ENCODE measurements at regions not wholly inside any gene's neighbourhood (a gene's known extent, or its start where the extent isn't known, plus 50 kb on each side); places are given as distances from the start of the nearest gene placed in this dataset.
"Not testable (repeated sequence)": the region's sequence is repeated elsewhere in the genome, so short reads cannot be mapped to it uniquely, and the experiment has no call there.

DNA sequence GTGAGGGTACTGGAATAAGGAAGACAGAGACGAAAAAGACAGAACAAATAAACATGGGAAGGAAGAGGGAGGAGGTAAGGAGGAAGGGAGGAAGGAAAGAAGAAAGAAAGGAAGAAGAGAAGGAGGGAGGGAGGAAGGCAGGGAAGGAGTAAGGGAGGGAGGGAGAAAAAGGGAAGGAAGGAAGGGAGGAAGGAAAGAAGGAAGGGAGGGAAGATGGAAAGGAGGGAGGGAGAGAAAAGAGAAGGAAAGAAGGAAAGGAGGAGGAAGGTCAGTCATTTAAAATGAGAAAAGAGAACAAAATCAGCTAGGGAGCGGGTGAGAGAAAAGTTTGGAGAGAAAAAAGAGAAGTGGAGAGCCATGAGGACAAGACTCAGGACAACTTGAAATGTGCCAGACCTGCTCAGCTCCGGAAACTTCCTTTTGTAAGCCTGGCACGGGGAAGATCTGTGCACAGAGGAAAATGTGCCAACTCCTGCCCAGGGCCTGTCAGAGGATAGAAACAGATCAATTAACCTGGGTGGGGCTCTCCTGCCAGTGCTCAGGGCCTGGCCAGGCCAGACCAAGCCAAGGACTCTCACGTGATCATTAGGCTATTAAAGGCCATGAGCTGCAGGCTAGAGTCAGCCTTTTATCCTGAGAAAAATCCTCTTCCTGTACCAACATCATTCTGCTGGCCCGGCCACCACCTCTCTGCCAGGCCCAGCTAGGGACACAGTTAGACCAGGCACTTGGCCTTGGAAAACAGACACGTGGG lies 50.1 kb upstream of the BCL6 start:
- DNase-seq (ENCODE audit: low read depth) = no peak

DNA sequence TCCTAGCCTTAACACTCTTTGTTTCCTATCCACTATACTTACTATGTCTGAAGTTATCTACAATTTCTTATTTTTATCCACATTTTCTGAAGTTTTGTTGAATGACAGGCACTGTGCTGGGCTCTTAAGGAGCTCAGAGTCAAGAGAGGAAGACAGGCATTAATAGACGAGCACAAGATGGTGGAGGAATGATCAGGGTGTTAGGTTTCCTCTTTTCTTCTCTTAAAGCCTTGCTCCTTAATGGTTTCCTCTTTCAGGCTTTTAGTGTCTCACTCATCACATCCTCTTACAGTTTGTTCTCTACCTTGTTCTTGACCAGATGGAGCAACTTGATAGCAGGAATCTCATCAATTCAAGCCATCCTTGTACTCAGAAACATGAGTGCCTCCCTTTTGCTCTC lies 52.9 kb upstream of the BCL6 start:
- DNase-seq (ENCODE audit: low read depth) = no peak

DNA sequence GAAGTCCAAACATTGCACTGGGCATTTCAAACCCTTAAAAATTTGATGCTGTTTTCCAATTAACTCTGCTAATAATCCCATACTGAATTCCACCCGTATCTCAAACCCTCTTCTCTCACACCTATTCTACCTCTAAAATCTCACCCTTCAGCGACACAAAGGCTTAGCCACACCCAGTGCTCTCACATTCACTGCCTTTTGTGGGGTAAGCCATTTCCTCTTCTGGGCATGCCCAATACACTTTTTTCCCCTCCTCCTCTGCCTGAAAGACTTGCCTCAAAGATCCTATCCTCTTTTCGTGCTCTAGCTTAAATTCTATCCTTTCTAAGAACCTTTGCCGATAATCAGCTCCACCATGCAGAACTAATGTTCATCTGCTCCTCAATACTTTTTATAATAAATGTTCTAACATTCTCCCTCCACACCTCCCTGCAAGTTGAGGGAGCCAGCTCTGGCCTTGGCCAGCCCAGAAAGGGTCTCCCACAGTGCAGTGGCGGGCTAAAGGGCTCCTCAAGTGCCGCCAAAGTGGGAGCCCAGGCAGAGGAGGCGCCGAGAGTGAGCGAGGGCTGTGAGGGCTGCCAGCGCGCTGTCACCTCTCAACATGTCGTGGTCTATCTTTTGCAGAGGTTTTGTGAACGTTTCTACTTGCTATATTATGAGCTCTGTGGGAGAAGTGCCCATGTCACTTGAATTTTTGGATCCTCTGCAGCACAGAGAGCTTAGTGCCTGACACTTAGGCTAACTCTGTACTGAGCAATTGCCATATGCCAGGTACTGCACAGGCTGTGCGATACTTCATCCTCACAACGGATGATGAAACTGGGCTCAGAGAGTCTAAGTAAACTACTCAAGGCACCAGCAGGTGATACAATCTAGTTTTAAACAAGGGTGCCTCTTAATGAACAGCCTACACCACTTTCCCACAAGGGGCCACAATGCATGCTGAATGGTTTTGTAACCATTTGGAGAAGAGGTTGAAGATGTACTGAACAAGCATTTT lies 53.6 kb upstream of the BCL6 start:
- no peak for DNase-seq (ENCODE audit: low read depth)

DNA sequence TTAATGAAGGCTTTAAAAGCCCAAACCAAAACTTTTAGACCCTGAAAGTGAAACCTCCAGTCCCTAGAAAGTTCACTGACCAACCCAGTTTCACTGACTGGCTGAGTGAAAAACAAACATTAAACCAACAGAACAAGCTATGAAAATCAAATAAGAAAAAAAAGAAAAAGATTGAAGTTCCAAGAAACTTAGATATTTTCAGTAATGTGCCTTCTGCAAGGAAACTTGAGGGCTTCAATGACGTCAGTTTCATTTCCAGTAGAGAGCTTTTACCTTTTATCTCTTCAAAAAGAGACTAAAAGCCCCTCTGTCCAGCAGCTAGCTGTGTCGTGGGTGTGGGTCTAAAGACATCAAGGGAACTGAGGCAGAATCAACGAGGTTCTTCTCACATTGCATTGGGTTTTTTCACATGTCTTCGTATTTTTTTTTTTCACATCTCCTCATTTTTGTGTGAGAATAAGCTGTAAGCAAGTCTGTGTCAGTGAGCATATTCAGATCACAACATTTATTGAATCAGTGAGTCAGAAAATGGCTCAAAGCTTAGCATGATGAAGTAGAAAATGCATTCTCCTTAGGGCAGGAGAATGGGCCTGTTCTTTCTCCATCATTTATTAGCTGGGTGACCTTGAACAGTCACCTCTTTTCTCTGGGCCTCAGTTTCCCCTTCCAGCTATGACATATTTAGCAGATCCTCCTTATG lies 54.8 kb upstream of the BCL6 start:
- DNase-seq (ENCODE audit: low read depth) = no peak

DNA sequence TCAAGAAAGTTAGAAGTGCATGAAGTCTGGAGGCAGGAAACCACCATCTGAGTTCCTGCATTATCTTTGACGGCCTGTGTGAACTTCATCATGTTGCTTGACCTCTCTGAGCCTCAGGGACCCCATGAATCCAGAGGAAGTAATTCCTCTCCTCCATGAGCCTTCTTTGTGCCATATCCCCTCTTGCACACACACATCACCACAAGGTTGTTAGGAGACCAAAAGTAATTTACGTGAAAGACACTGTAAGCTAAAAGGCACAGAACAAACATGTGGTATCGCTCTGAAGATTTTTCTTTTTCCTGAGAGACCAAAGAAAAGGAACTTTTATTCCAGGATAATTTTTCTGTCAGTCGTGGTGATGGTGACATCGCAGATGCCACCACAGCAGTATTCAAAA lies 55.9 kb upstream of the BCL6 start:
- DNase-seq (ENCODE audit: low read depth) = no peak

DNA sequence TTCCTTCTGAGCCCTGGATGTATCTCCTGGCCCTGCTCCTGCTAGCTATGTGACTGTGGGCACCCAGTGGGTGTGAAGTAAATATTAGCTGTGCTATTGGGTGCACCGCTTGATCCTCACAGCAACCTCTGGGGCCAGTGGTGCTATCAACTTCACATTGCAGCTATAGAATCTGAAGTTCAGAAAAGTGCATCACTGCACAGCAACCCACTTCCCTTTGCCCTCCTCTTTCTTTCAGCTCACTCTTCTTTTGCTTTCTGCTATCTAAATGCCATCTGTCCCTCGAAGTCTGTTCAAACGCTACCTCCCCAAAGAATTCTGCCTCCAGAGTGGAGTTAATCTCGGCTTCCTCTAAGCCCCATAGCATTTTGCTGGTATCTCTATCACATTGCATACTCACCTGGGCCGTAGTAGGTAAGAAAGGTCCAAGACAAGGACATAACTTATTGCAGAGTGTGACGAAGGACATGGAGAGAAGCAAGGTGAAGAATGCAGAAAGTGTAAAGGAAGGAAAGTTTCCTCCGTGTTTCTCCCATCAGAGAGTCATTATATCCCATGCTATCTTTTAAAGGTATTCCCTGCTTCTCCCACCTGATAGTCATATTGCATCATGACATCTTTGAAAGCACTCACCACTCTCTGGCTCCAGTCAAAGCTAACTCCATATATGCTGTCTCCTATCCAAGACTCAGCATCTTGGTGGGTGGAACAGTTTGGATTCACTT lies 57.1 kb upstream of the BCL6 start:
- DNase-seq (ENCODE audit: low read depth) = no peak

DNA sequence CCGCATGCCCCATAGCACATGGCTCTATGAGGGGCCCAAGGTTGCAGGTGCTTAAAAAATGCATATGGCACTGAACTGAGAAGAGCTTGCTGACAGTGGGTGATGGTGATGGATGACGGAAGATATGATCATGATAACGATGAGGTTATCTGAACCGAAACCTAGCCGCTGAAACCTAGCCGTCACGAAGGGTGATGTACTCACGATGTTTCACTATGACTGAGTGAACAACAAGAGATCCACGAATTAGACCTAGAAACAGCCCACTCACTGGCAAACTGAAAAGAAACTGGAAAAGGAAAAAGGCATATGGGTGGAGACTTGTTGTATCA lies 57.6 kb upstream of the BCL6 start:
- no peak for DNase-seq (ENCODE audit: low read depth)

DNA sequence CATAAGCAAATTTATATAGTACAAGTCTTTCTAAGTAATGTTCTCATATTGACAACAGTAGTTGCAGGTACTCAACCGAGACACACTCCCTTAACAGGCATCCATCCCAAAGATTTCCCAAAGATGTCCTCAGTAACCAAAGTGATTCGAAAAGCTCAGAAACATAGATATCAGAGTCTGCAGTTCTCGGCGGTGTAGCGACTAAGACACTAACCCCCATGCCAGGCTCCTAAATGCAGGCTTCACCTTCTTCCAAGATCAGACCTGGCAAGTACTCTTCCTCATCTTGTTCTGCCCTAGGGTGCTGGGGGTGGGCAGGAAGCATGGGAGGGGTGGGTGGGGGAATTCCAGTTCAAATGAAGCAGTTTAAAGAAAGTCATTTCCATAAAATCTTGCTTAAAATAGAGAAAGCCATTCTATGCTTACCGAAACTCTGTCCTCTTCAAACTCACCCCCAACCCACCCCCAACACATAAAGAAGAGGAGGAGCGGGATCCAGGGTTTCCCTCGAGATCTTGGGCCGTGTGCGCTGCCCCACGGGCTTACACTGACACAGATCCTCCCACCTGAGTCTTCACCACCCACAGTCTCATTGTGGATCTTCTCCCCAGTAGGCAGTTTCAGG lies 59.0 kb upstream of the BCL6 start:
- no peak for DNase-seq (ENCODE audit: low read depth)

DNA sequence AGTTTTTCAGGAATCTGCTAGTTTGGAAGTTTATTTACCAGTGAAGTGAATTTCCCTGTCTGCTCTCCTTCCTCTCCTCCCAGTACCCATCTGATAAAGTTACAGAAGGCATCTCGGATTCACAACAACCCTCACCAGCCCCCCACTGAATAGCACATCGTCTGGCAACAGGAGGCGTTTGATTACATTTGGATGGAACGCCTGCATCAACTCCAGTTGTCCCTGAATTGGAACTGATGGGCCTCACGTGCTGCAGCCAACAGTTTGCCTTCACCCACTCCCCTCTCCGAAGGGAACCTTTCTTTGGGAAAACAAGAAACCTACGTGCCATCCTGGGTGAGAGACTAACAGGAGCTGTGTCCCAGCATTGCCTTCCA lies 59.5 kb upstream of the BCL6 start:
- no peak for DNase-seq (ENCODE audit: low read depth)

DNA sequence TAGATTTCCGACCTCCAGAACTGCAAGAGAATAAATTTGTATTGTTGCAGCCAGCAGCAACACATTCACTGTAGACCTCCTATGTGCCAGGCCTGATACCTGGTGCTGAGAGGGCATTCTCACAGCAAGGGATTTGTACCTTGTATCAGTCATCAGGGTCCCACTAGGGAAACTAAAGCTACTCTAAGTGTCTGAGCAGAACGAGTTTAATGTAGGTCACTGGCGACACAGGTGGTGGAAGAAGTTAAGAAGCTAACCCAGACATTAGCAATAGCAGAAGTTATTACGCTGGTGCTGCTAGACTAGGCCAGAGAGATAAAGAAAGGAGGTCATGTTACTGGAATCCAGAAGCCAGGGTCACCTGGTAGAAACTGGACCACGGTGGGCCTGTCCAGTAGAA lies 60.5 kb upstream of the BCL6 start:
- DNase-seq (ENCODE audit: low read depth) = no peak

DNA sequence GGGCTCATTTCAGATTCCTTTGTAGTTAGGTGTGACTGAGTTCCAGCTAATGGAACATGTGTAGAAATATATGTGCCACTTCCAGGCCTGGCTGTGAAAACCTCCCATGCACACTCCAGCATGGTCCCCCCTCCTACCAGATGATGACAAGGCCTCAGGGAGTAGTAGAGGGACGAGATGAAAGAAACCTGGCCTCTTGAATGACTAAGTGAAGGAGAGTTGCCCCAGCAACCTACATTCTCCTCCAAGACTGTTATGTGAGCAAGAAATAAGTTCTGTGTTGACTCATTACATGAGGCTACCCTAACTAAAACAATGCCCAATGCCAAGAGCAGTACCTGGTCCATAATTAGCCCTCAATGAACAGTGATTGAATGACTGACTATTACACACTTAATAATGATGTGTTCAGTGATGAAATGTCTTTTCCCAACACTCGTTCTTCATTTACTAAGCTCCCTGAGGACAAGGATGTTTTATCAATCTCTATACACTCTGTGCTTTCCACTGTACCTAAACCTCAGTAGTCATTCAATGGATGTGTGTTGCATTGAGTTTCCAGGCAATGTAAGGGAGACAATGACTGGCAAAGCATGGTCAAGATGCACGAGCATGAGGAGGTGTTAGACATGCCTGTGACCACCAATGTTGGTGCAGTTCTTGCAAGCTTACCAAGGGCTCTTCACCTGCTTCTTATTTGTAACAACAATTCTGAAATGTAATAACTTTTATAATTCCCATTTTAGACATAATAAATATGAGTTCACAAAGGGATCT lies 62.0 kb upstream of the BCL6 start:
- no peak for DNase-seq (ENCODE audit: low read depth)

DNA sequence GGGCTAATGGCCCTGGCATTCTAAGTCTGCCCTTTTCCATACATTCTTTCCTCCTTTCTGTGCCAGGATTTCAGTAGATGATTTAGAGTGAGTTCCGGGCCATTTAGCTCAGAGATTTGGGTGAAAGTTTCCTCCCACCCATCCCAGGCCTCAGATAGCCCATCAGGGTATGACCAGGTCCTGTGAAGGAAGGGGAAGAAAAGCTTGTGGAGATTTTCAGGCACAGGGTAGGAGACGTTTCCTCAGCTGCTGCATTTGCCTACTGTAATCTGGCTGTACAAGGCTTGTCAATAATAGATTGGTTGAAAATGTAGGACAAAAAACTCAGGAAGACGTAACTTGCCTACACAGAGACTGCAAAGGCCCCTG lies 63.2 kb upstream of the BCL6 start:
- DNase-seq (ENCODE audit: low read depth) = no peak

DNA sequence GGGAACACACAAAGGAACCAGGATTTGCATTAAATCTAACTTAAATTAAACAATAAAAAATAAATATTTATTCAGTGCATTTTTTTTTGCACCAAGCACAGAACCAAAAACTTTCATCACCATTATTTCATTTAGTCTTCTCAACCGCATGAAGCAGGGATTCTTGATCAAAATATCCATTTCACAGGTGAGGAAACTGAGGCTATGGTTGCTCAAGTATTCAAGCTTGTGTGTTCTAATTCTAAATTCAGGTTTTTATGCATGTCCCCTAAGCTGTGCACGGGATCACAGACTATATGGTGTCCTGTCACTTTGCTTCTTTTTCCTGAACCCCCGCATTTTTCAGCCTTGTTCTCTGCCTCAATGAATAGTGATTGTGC lies 64.3 kb upstream of the BCL6 start:
- no peak for DNase-seq (ENCODE audit: low read depth)

DNA sequence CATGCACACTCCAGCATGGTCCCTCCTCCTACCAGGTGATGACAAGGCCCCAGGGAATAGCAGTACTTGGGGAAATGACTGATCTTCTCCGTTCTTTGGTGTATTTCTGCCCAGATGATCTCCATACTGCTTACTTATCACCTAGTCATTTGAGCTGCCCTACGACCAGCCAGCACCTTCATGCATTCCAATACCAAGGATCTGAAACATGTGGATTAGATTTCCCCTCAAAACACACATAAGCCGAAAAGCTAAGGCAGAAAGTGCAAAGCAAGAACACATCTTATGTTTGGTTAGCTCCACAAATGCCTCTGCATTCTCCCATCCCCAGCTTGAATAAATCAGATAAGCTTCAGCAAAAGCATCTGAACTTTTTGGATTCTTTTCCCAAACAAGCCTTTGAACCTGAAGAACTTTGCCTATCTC lies 64.8 kb upstream of the BCL6 start:
- no peak for DNase-seq (ENCODE audit: low read depth)

DNA sequence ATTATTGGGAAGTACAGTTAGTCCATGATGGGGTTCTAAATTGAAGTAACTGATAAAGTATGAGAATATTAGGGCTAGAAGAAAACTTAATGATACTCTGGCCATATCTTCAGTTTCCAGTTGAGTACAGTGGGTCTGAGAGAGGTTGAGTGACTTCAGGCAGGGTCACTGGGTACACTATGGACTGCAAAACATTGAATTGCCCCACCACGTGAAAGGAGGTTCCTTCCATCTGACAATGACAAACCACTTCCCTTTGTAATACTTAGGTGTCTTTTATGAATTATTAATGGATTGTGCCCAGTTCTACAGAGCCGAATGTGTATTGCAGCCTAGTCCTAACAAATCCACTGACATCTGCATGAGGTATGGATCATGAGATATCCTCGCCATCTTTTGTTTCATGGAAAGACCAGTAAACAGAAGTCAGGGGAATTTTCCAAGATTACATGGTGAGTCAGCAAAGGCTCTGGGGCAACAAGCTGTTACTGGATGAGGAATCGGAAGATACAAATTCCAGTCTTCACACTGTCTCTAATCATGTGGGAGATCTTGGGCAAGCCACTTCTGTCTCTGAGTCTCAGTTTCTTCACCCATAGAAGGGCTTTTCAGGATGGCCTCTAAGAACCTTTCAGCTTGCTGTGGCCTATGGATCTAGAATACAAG lies 66.5 kb upstream of the BCL6 start:
- DNase-seq (ENCODE audit: low read depth) = peak; percentile 65

DNA sequence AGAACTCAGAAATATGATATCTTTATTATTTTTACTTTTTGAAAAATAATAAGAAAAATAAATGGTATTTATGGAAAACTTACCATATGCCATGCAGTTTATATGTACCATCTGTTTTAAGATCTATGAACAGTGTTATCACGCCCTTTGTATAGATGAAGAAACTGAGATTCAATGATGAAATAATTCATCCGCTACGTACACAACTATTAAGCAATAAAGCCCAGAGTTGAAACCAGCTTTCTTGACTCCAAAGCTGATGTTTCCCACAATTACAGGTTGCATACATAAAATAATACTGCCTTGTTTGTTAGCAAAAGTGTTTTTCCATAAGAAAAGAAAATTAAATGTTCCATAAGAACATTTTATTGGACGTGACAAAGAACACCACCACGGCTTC lies 67.2 kb upstream of the BCL6 start:
- DNase-seq (ENCODE audit: low read depth) = no peak

DNA sequence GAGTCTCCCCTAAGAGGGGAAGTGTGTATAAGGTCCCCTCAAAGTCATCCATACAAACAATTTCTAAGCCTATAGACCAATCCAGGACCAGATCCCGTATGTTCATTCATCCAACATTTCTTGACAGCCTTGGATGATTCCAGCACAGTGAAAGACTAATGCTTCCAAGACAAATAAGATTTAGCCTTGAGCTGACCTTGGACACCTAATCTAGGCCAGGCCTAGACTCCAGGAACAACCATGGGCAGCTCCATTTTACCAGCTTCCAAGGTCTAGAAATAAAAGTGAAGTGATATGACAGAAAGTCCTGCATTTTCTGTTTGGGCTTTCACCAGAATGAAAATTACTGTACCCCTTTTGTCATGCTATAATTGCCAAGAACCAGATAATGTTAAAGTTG lies 67.9 kb upstream of the BCL6 start:
- no peak for DNase-seq (ENCODE audit: low read depth)

DNA sequence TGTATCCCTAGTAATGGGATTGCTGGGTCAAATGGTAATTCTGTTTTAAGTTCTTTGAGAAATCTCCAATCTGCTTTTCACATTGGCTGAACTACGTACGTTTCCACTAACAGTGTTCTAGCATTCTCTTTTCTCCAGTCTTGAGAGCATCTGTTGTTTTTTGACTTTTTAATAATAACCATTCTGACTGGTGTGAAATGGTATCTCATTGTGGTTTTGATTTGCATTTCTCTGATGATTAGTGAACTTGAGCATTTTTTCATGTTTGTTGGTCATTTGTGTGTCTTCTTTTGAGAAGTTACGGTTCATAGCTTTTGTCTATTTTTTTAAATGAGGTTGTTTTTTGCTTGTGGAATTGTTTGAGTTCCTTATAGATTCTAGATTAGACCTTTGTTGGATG lies 72.5 kb upstream of the BCL6 start:
- DNase-seq (ENCODE audit: low read depth) = not testable (repeated sequence)

DNA sequence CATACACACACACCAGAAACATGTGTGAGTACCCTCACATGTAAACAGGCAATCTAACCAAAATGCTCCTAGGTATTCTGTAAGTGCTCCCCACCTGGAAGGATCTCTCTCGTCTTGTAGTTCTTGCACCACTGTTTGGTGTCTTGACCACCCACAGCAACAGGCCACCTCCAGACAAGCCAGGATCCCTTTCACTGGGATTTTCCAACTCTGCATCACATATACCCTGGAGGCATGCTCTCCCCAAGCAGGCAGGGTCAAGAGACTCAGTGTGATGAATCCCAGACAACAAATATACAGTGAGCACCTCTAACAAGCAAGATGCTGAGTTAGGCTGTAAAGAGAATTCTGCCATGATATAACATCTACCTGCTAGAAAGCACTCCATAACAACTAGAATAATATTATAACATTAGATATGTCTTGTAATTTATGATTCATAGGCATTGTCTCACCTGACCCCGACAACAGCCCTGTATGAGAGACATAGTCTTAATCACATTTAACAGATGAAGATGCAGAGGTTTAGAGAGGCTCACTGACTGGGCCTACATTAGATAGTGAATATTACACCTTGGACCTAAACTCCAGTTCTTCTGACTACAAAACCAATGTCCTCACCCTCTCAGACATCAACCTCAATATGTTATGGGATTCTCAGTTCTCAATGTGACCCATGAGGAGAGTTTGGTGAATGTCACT lies 76.5 kb upstream of the BCL6 start:
- no peak for DNase-seq (ENCODE audit: low read depth)

DNA sequence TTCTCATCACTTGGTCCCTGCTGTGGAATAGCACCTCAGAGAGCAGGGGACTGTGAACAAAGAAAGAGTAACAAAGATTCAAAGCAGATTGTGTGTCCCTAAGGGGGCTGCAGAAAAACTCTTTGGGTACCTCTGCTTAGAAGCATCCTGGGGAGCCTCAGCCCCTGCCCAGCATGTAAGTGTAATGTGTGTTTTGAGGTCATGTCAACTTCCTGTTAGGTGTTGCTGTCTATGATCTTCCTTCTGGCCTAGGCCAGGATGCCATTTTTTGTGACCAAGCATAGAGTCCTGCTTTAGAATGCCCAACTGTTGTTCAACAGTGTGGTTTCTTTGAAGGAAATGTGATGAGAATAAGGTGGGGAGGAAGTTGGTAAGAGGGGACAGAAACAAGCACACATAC lies 77.1 kb upstream of the BCL6 start:
- DNase-seq (ENCODE audit: low read depth) = no peak

Measured in fibroblast of gingiva (primary cell).